GM12874 (cell line): ENCODE measurements at regions not wholly inside any gene's neighbourhood (a gene's known extent, or its start where the extent isn't known, plus 50 kb on each side); places are given as distances from the start of the nearest gene placed in this dataset.

Experiments used
- CTCF ChIP-seq: IDR thresholded peaks from 2 replicates; pipeline ENCODE4 v1.5.1; 2011; ENCODE audit warnings: low read depth, mild to moderate bottlenecking, control low read depth, low read length, moderate library complexity; ENCODE audit not compliant: insufficient read depth

- TF ChIP-seq CTCF: no peak
Measured at GRCh38 chr21:16418642-16419041, 688.9 kb downstream of the USP25 start.

DNA sequence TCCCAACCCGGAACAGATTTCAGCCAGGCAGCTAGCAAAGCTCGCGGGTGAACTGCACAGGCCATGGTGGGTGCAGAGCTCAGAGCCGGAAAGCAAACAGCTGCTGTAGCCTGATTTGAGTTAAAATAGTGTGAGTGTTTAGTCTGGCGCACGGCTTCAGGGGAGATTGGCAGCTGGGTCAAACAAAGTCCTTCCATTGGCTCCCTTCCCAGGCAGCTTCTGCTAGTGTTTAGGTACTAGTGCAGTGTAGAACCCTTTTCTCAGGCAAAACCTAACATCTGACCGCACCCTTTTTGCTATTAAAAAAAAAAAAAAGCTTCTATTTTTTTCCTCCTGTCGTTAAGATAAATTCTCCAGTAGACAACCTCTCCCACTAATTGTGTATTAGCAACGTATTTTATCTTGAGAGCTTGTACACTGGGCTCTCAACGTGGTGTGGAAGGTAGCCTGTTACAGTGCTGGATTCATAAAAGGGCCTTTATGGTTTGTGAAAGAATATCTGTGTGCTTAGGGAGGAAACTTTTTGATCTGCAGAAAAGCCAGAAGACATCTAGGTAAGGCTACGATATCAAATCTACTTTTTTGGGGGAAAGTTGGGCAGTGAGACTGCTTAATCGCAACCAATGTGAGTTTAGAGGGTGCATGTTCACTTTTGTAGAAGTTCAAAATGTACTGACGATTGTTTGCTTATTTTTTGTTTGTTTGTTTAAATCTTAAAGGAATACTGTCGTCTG, 689.6 kb downstream of the USP25 start:
- TF ChIP-seq CTCF: no peak

DNA sequence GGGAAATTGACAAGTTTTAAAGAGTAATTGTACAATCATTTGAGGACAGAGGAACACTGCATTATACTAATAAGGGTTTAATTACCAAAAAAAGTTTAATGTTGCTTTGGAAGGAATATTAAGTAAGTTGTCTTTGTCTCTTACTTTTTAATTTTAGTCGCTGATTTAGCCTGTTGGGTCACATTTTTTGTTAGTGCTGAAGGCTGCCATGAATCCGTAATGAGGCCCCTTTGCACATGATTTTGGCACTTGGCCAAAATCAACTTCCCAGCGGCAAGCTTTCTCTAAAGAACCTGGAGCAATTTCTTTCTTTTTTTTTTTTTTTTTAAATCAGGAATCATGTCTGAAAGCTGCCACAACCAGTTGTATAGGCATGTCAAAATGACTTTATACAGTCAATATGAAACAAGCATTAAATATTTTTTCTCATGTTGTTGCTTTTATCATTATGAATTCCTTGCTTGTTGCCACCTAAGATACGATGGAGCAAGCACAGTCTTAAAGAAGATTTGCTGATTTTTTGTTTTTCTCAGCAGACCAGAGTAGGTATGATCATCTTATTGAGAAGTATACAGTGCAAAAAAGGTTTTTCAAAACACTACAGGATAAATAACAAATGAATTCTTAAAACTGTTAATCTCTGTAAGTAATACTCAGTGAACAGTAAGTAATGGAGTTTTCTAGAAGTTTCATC, 690.4 kb downstream of the USP25 start:
- TF ChIP-seq CTCF: no peak

- no peak for TF ChIP-seq CTCF
Measured at GRCh38 chr21:16421007-16421406, 691.2 kb downstream of the USP25 start.

DNA sequence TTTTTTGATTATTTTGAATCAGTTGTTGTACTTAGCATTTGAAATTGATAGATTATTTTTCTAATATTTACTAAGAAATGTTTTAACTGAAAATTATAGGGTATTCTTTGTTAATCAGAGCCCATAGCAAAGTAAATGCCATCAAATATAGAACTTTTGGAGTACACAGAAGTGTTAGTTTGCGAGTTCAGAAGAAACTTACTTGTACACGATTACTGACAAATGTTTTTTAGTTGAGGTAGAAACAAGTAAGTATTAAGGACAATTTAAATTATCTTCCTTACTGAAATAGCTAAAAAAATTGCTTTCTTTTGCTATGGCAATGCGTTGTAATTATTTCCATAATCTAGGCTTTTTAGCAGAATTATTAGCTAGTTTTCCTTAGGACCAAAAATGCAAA, 692.2 kb downstream of the USP25 start:
- no peak for TF ChIP-seq CTCF

DNA sequence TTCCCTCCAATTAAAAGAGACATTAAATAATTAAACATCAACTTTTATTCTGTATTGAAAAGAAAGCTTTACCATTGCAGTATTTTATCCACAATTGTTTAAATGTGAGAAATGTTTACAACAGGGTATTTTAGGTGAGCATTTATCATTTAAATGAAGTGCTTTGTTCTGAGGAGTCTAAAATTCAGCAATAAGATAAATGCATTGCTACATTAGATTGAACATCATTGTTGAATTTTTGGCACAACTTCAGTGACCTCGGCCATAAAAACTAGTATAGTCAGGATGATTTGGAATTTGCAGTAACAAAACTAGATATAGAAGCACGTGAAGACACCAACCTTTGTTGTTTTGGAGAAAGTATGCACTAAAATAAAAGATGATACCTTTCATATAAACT, 692.9 kb downstream of the USP25 start:
- TF ChIP-seq CTCF: no peak

- TF ChIP-seq CTCF: no peak
Measured at GRCh38 chr21:16423921-16424320, 694.1 kb downstream of the USP25 start.
